Spleen (tissue), 11 donors: ENCODE measurements at regions not wholly inside any gene's neighbourhood (a gene's known extent, or its start where the extent isn't known, plus 50 kb on each side); places are given as distances from the start of the nearest gene placed in this dataset.
"Not testable (repeated sequence)": the region's sequence is repeated elsewhere in the genome, so short reads cannot be mapped to it uniquely, and the experiment has no call there.

Experiments used
- DNase-seq: peaks from one replicate; pipeline ENCODE4 v3.0.0-alpha.2; 2020
- H3K27ac ChIP-seq, 8 donors: fragments of 200-600 bp; sonication (generic) in 7 of 8; 1 replicate in 4 of 8; 2 replicates in 4 of 8; pipeline versions ENCODE4 v1.5.0 to v1.8.0; 2016 to 2021; ENCODE audit warnings: inconsistent platforms in 4 of 8, mild to moderate bottlenecking in 4 of 8, moderate library complexity in 1 of 8
- H3K27me3 ChIP-seq, 7 donors: fragments of 200-600 bp; sonication (generic) in 6 of 7; replicated peaks in 1 of 7; 1 replicate in 4 of 7; 2 replicates in 3 of 7; pipeline versions ENCODE4 v1.5.0 to v1.8.0; 2016 to 2021; ENCODE audit warnings: inconsistent platforms in 3 of 7, mild to moderate bottlenecking in 1 of 7
- H3K36me3 ChIP-seq, 6 donors: fragments of 200-600 bp; sonication (generic) in 5 of 6; 1 replicate in 4 of 6; 2 replicates in 2 of 6; pipeline versions ENCODE4 v1.5.0 to v1.8.0; 2016 to 2021; ENCODE audit warnings: inconsistent platforms in 2 of 6
- H3K4me1 ChIP-seq, 6 donors: fragments of 200-600 bp; sonication (generic) in 5 of 6; 1 replicate in 3 of 6; 2 replicates in 3 of 6; pipeline versions ENCODE4 v1.5.0 to v1.8.0; 2016 to 2021; ENCODE audit warnings: inconsistent platforms in 3 of 6
- H3K4me3 ChIP-seq, 8 donors: fragments of 200-600 bp; sonication (generic) in 7 of 8; 1 replicate in 4 of 8; 2 replicates in 4 of 8; pipeline versions ENCODE4 v1.5.0 to v1.8.0; 2016 to 2021; ENCODE audit warnings: inconsistent platforms in 4 of 8, mild to moderate bottlenecking in 4 of 8, moderate library complexity in 2 of 8
- H3K9me3 ChIP-seq, 8 donors: fragments of 200-600 bp; sonication (generic) in 7 of 8; 1 replicate in 4 of 8; 2 replicates in 4 of 8; pipeline versions ENCODE4 v1.5.0 to v1.8.0; 2016 to 2021; ENCODE audit warnings: inconsistent platforms in 4 of 8
- CTCF ChIP-seq, 11 experiments: fragments of 200-600 bp in 7 of 11; fragments of 450-650 bp in 4 of 11; sonication (generic) in 4 of 11; IDR thresholded peaks in 8 of 11; conservative IDR thresholded peaks in 3 of 11; 1 replicate in 7 of 11; 2 replicates in 4 of 11; pipeline versions ENCODE4 v1.4.0 to v1.8.0; 2016 to 2021; ENCODE audit warnings: antibody characterized with exemption in 11 of 11, inconsistent platforms in 4 of 11, mild to moderate bottlenecking in 1 of 11
- POLR2A ChIP-seq, 3 donors: fragments of 450-650 bp; IDR thresholded peaks; one replicate each; pipeline ENCODE4 v1.5.1; 2017; ENCODE audit warnings: antibody characterized with exemption in 3 of 3, mild to moderate bottlenecking in 1 of 3
- POLR2AphosphoS5 ChIP-seq, 3 donors: sonication (generic); formaldehyde crosslinking; IDR thresholded peaks; one replicate each; pipeline ENCODE4 v1.5.1; 2017; ENCODE audit warnings: antibody characterized with exemption in 3 of 3
- whole genome bisulfite sequencing, 5 donors: extraction: QIAGEN DNeasy Blood & Tissue Kit in 3 of 5; methylation state at CpG; one replicate each; pipeline versions ENCODE4 v1.1.5 to v1.1.7; 2013 to 2018; 5-methylcytosine and 5-hydroxymethylcytosine counted together
- intact Hi-C: fragments of 100-400 bp; cut with DNase I; formaldehyde crosslinking; loops from one replicate; pipeline ENCODE4 v1.15.0; 2023; ENCODE audit warnings: low total_unique reads
- donor health status: healthy with polysubstance abuse.
- donor health status: DM: no; HTN: no; CAD: no; lungs with moderate emphysema.
- donor health status: DM: no; HTN: no; CAD: no.
- donor health status: Bipolar disorder and iron deficiency.
- donor health status: healthy.
- donor health status: DM: no; HTN: no; CAD: no.
- donor health status: DM: yes; HTN: yes; CAD: no.

- WGBS, 5 donors, result 59 to 71% (median 67%) methylated on average over 10 to 12 of the region's 12 CpGs
Observed at GRCh38 chr14:105939810-105940508, 413.6 kb downstream of the TMEM121 start.

GRCh38 chr14:105940534-105941225 lies 414.3 kb downstream of the TMEM121 start:
- no peak for TF ChIP-seq POLR2A (IDR thresholded peaks at IDR 0.05)
- TF ChIP-seq CTCF (IDR thresholded peaks at IDR 0.05 in 8 of 11, conservative IDR thresholded peaks at IDR 0.05 in 3 of 11), result no peak
- no peak for TF ChIP-seq POLR2AphosphoS5 (IDR thresholded peaks at IDR 0.05)
- 66 to 83% (median 76%) methylated on average over 7 to 9 of the region's 9 CpGs for WGBS, 5 donors
- peaks cover 0 to 7% (median 0%) of the 10 kb centered on the region in 6 donors for H3K4me1 ChIP-seq
- DNase-seq, result no peak
- no peak overlapping the region for H3K27ac ChIP-seq
- peaks cover 0 to 5% (median 0%) of the 10 kb centered on the region in 7 donors for H3K27me3 ChIP-seq
- intact Hi-C loops, result no loop called here
- H3K9me3 ChIP-seq, result peaks cover 0 to 40% (median 28%) of the 10 kb centered on the region in 8 donors
- H3K36me3 ChIP-seq, result no peaks in the 10 kb centered on the region
- no peak overlapping the region for H3K4me3 ChIP-seq

More at GRCh38 chr14:105939810-105940508, 413.6 kb downstream of the TMEM121 start:
- H3K4me1 ChIP-seq, result peaks cover 0 to 5% (median 0%) of the 10 kb centered on the region in 6 donors
- peaks cover 0 to 46% (median 33%) of the 10 kb centered on the region in 8 donors for H3K9me3 ChIP-seq
- peaks cover 0 to 9% (median 0%) of the 10 kb centered on the region in 7 donors for H3K27me3 ChIP-seq
- TF ChIP-seq CTCF (IDR thresholded peaks at IDR 0.05 in 8 of 11, conservative IDR thresholded peaks at IDR 0.05 in 3 of 11) (no peak), POLR2A (IDR thresholded peaks at IDR 0.05) (no peak), POLR2AphosphoS5 (IDR thresholded peaks at IDR 0.05) (no peak)
- no peak overlapping the region for H3K4me3 ChIP-seq
- no peak overlapping the region for H3K27ac ChIP-seq
- peak; percentile 51 for DNase-seq
- intact Hi-C loops, result loop anchor here (10.0 kb wide), 1 partner anchor 255 kb away; no protein-coding TSS in a partner anchor
- H3K36me3 ChIP-seq, result no peaks in the 10 kb centered on the region

DNA sequence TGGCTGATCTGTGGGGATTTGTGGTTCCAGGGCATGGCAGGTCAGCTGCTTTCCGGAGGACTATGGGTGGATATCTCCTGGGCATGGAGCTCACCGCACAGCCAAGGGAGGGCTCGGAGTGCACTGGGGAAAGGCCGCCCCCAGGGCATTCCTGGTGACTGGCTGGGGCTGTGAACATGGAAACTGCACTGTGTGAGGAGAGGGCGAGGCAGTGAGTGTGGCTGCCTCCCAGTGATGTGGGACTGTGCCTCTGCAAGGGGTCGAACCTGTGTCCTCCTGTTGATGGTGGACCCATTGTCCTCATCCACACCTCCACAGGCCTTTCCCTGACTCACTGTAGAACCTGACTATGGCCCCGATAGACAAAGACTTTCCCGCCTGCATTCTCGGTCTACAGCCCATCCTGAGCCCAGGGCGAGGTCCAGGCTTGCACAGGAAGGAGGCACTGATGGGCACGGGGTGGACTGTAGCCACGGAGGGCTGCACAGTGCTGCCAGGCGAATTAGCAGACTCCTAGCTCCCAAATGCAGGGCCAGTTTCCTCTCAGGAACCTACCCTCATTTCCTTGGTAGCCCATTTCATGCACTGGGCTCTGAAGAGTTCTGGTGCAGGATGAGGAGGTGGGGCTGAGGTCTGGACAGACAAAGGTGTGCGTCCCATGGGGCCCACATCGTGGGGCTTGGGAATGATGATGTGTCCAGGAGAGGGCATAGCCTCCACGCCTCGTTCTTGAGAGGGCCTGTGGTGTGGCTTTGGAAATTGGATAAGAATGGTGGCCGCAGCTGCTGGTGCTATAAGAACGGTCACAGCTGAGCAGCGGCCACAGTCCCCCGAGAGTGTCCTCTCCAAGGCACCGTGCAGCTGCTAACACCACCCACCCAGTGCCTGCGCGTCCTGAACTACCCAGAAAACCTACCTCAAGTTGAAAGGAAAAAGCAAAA lies 415.1 kb downstream of the TMEM121 start:
- intact Hi-C loops, result no loop called here
- H3K4me1 ChIP-seq, result peaks cover 0 to 7% (median 0%) of the 10 kb centered on the region in 6 donors
- no peak overlapping the region for H3K27ac ChIP-seq
- peaks cover 0 to 8% (median 0%) of the 10 kb centered on the region in 7 donors for H3K27me3 ChIP-seq
- H3K36me3 ChIP-seq, result no peaks in the 10 kb centered on the region
- H3K4me3 ChIP-seq, result no peak overlapping the region
- TF ChIP-seq POLR2A (IDR thresholded peaks at IDR 0.05), result no peak
- no peak for DNase-seq
- 78 to 86% (median 84%) methylated on average over 17 to 24 of the region's 24 CpGs for whole genome bisulfite sequencing, 5 donors
- peaks cover 0 to 40% (median 28%) of the 10 kb centered on the region in 8 donors for H3K9me3 ChIP-seq

DNA sequence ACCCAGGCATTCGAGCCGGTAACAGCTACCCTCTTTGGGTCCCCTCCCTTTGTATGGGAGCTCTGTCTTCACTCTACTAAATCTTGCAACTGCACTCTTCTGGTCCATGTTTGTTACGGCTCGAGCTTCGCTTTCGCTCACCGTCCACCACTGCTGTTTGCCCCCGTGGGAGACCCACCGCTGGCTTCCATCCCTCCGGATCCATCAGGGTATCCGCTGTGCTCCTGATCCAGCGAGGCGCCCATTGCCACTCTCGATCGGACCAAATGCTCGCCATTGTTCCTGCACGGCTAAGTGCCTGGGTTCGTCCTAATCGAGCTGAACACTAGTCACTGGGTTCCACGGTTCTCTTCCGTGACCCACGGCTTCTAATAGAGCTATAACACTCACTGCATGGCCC lies 416.3 kb downstream of the TMEM121 start:
- H3K9me3 ChIP-seq, result peaks cover 0 to 31% (median 25%) of the 10 kb centered on the region in 8 donors
- H3K4me3 ChIP-seq, DNase-seq, H3K27ac ChIP-seq, H3K36me3 ChIP-seq, H3K27me3 ChIP-seq, H3K4me1 ChIP-seq, intact Hi-C loops: not testable (repeated sequence)
- WGBS, 5 donors, result 91 to 96% (median 93%) methylated on average over 22 of the region's 22 CpGs
